CD14-positive monocyte (primary cell): ENCODE measurements at regions not wholly inside any gene's neighbourhood (a gene's known extent, or its start where the extent isn't known, plus 50 kb on each side); places are given as distances from the start of the nearest gene placed in this dataset.

Experiments used
- DNase-seq, 3 donors: peaks; one replicate each; pipeline ENCODE4 v3.0.0-alpha.2; 2011 to 2022
- H2AFZ ChIP-seq: 2 replicates; pipeline ENCODE4 v1.6.0; 2012; ENCODE audit warnings: mild to moderate bottlenecking, low read depth, low read length, inconsistent platforms; ENCODE audit not compliant: insufficient read depth, poor library complexity, severe bottlenecking
- H3K27ac ChIP-seq, 2 donors: 1 replicate in 1 of 2; 2 replicates in 1 of 2; pipeline ENCODE4 v1.5.1; 2012 to 2013; ENCODE audit warnings: low read length in 2 of 2, control low read depth in 1 of 2, inconsistent platforms in 1 of 2, low read depth in 1 of 2, mild to moderate bottlenecking in 1 of 2
- H3K27me3 ChIP-seq, 2 donors: one replicate each; pipeline versions ENCODE4 v1.6.0 to v1.6.1; 2011 to 2013; ENCODE audit warnings: low read length in 2 of 2; ENCODE audit not compliant: control insufficient read depth in 2 of 2, insufficient read depth in 2 of 2
- H3K36me3 ChIP-seq, 2 donors: replicated peaks in 1 of 2; 1 replicate in 1 of 2; 2 replicates in 1 of 2; pipeline versions ENCODE4 v1.5.1 to v1.6.1; 2012 to 2013; ENCODE audit warnings: low read length in 2 of 2, control low read depth in 1 of 2, inconsistent platforms in 1 of 2, mild to moderate bottlenecking in 1 of 2; ENCODE audit not compliant: insufficient read depth in 2 of 2, control insufficient read depth in 1 of 2
- H3K4me1 ChIP-seq, 2 donors: 1 replicate in 1 of 2; 2 replicates in 1 of 2; pipeline versions ENCODE4 v1.5.1 to v1.6.1; 2012 to 2013; ENCODE audit warnings: low read length in 2 of 2, control low read depth in 1 of 2, inconsistent platforms in 1 of 2, mild to moderate bottlenecking in 1 of 2, moderate library complexity in 1 of 2; ENCODE audit not compliant: insufficient read depth in 2 of 2, control insufficient read depth in 1 of 2
- H3K4me2 ChIP-seq: replicated peaks from 2 replicates; pipeline ENCODE3; 2012; ENCODE audit warnings: low read length, moderate library complexity, mild to moderate bottlenecking; ENCODE audit not compliant: poor library complexity, severe bottlenecking; ENCODE audit errors: extremely low read depth
- H3K4me3 ChIP-seq, 3 experiments: fragments of 200-600 bp in 1 of 3; sonication (generic) in 1 of 3; replicated peaks in 1 of 3; 1 replicate in 2 of 3; 2 replicates in 1 of 3; pipeline ENCODE4 v1.5.1; 2011 to 2013; ENCODE audit warnings: low read length in 3 of 3, mild to moderate bottlenecking in 3 of 3, control low read depth in 2 of 3, low read depth in 2 of 3, inconsistent platforms in 1 of 3, moderate library complexity in 1 of 3
- H3K79me2 ChIP-seq: 2 replicates; pipeline ENCODE4 v1.6.0; 2012; ENCODE audit warnings: mild to moderate bottlenecking, control low read depth, inconsistent platforms, low read length, moderate library complexity; ENCODE audit not compliant: insufficient read depth
- H3K9ac ChIP-seq: 2 replicates; pipeline ENCODE4 v1.6.0; 2017; ENCODE audit warnings: low read length, mild to moderate bottlenecking; ENCODE audit not compliant: insufficient read depth, poor library complexity, severe bottlenecking
- H3K9me3 ChIP-seq, 2 donors: replicated peaks in 1 of 2; 1 replicate in 1 of 2; 2 replicates in 1 of 2; pipeline versions ENCODE4 v1.5.1 to v1.6.1; 2012 to 2013; ENCODE audit warnings: low read length in 2 of 2, control low read depth in 1 of 2; ENCODE audit not compliant: control insufficient read depth in 1 of 2, insufficient read depth in 1 of 2
- H4K20me1 ChIP-seq: 2 replicates; pipeline ENCODE4 v1.6.0; 2012; ENCODE audit warnings: mild to moderate bottlenecking, low read length, control low read depth, moderate library complexity; ENCODE audit not compliant: insufficient read depth
- H3K27ac Mint-ChIP-seq, 7 donors: one replicate each; pipeline ENCODE4 v1.8.0; 2020; ENCODE audit warnings: mild to moderate bottlenecking in 7 of 7, mixed read lengths in 7 of 7, moderate library complexity in 6 of 7, inconsistent platforms in 2 of 7
- H3K27me3 Mint-ChIP-seq, 3 donors: one replicate each; pipeline ENCODE4 v1.8.0; 2021 to 2022; ENCODE audit warnings: low read depth in 3 of 3, mild to moderate bottlenecking in 3 of 3, mixed read lengths in 3 of 3, moderate library complexity in 3 of 3, inconsistent platforms in 1 of 3
- H3K36me3 Mint-ChIP-seq, 2 donors: one replicate each; pipeline ENCODE4 v1.8.0; 2020; ENCODE audit warnings: mixed read lengths in 2 of 2, inconsistent platforms in 1 of 2, mild to moderate bottlenecking in 1 of 2
- H3K4me1 Mint-ChIP-seq: one replicate; pipeline ENCODE4 v1.8.0; 2020; ENCODE audit warnings: mild to moderate bottlenecking, mixed read lengths
- H3K4me3 Mint-ChIP-seq, 2 donors: one replicate each; pipeline ENCODE4 v1.8.0; 2020; ENCODE audit warnings: mild to moderate bottlenecking in 2 of 2, mixed read lengths in 2 of 2, moderate library complexity in 1 of 2
- H3K9me3 Mint-ChIP-seq, 7 donors: one replicate each; pipeline ENCODE4 v1.8.0; 2020 to 2022; ENCODE audit warnings: mixed read lengths in 7 of 7, mild to moderate bottlenecking in 6 of 7, moderate library complexity in 6 of 7, inconsistent platforms in 2 of 7
- WGBS: methylation state at CpG from one replicate; pipeline ENCODE4 v1.1.5; 2013; ENCODE audit warnings: missing lambda C conversion rate; ENCODE audit not compliant: insufficient coverage; 5-methylcytosine and 5-hydroxymethylcytosine counted together
- intact Hi-C, 2 donors: fragments of 100-400 bp; cut with micrococcal nuclease; formaldehyde crosslinking; loops; one replicate each; pipeline versions ENCODE4 v1.15.0 to v1.15.1; 2023
- TF ChIP-seq, protein P1 (sequence below): fragments of 200-600 bp; IDR thresholded peaks from one replicate; pipeline ENCODE4 v1.8.0; 2022; ENCODE audit warnings: antibody characterized with exemption, mild to moderate bottlenecking

DNA sequence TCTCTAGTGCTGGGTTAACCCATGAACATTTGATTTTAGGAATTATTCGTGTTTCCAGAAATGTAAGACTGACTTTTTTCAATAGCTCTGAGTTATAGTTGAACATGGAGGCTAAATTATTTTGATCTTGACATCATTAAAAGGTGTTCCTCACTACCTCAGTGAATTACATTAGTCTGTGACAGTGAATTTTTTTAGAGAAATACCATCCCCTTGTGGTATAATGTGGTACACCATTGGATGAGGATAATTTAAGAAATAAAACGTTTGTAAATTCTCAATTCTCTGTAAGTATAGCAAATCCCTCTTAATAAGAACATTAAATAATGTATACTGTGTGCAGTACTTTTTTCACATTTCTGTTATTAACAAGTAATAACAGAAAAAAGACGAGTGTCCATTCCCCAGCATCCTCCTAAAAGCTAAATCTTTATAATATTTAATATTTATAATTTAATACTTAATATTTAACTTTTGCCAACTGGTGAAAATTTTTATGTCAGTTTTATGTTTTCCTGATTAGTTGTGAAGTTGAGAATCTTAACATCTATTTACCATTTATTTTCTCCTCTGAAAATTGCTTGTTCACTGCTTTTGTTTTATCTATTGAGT lies 70.3 kb upstream of the CWC22 start:
- Mint-ChIP-seq H3K27me3 (peaks cover 0 to 3% (median 0%) of the 10 kb centered on the region in 3 donors), H3K4me3 (no peak overlapping the region), H3K27ac (no peak overlapping the region), H3K4me1 (no peaks in the 10 kb centered on the region), H3K36me3 (no peaks in the 10 kb centered on the region), H3K9me3 (peaks cover 0 to 7% (median 0%) of the 10 kb centered on the region in 7 donors)
- intact Hi-C loops: no loop called here
- Histone ChIP-seq H3K79me2 (no peaks in the 10 kb centered on the region), H2AFZ (no peak overlapping the region), H4K20me1 (no peaks in the 10 kb centered on the region), H3K4me1 (no peaks in the 10 kb centered on the region), H3K36me3 (no peaks in the 10 kb centered on the region), H3K27ac (no peak overlapping the region), H3K9ac (no peak overlapping the region), H3K9me3 (no peaks in the 10 kb centered on the region), H3K27me3 (no peaks in the 10 kb centered on the region), H3K4me3 (no peak overlapping the region), H3K4me2 (no peak overlapping the region)
- TF ChIP-seq, protein P1, sequence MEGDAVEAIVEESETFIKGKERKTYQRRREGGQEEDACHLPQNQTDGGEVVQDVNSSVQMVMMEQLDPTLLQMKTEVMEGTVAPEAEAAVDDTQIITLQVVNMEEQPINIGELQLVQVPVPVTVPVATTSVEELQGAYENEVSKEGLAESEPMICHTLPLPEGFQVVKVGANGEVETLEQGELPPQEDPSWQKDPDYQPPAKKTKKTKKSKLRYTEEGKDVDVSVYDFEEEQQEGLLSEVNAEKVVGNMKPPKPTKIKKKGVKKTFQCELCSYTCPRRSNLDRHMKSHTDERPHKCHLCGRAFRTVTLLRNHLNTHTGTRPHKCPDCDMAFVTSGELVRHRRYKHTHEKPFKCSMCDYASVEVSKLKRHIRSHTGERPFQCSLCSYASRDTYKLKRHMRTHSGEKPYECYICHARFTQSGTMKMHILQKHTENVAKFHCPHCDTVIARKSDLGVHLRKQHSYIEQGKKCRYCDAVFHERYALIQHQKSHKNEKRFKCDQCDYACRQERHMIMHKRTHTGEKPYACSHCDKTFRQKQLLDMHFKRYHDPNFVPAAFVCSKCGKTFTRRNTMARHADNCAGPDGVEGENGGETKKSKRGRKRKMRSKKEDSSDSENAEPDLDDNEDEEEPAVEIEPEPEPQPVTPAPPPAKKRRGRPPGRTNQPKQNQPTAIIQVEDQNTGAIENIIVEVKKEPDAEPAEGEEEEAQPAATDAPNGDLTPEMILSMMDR: peak; percentile 38
- WGBS: no CpG with 5 or more reads among the region's 3 CpGs
- DNase-seq: no peak

DNA sequence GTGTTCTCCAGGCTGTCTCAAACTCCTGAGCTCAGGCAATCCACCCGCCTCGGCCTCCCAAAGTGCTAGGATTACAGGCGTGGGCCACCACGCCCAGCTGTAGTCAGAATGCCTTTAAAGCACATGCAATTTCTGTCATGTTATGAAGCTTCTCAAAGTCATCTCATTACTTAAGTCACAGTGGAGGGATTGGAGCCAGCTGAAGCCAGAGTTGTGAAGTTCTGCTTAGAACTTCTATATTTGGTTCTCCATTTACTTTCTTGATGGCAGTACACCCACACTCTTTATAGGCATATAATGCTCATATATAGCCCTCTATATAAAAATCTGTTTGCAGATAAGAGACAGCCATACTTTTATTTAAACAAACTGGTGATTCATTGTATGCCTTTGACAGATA lies 68.8 kb upstream of the CWC22 start:
- Histone ChIP-seq H3K9ac (no peak overlapping the region), H3K4me2 (no peak overlapping the region), H3K9me3 (no peaks in the 10 kb centered on the region), H3K36me3 (no peaks in the 10 kb centered on the region), H3K27ac (no peak overlapping the region), H3K79me2 (no peaks in the 10 kb centered on the region), H2AFZ (no peak overlapping the region), H3K4me1 (no peaks in the 10 kb centered on the region), H4K20me1 (no peaks in the 10 kb centered on the region), H3K27me3 (no peaks in the 10 kb centered on the region), H3K4me3 (no peak overlapping the region)
- no peak for DNase-seq
- no peaks in the 10 kb centered on the region for H3K4me1 Mint-ChIP-seq
- H3K27ac Mint-ChIP-seq: no peak overlapping the region
- TF ChIP-seq, protein P1: no peak
- peaks cover 0 to 3% (median 0%) of the 10 kb centered on the region in 3 donors for H3K27me3 Mint-ChIP-seq
- peaks cover 0 to 4% (median 0%) of the 10 kb centered on the region in 7 donors for H3K9me3 Mint-ChIP-seq
- 96% methylated on average over 4 of the region's 4 CpGs for WGBS
- no peaks in the 10 kb centered on the region for H3K36me3 Mint-ChIP-seq
- intact Hi-C loops: no loop called here
- no peak overlapping the region for H3K4me3 Mint-ChIP-seq
